H1 (cell line): ENCODE measurements at regions not wholly inside any gene's neighbourhood (a gene's known extent, or its start where the extent isn't known, plus 50 kb on each side); places are given as distances from the start of the nearest gene placed in this dataset.
A peak's percentile ranks its signal among the peaks of the same experiment; 100 is the strongest.

Experiments
- CTCF ChIA-PET: fragments of 300-600 bp; sonication (Branson Sonifier 250); formaldehyde crosslinking; loops from one replicate; lab custom pipeline; 2021; ENCODE audit not compliant: partially characterized antibody; lab: Charles Lee
- POLR2A ChIA-PET: fragments of 300-600 bp; sonication (Branson Sonifier 250); formaldehyde crosslinking; loops from one replicate; lab custom pipeline; 2021; ENCODE audit warnings: inconsistent platforms; ENCODE audit not compliant: partially characterized antibody; lab: Charles Lee
- DNase-seq, 2 experiments: peaks; one replicate each; pipeline versions ENCODE4 v3.0.0 to v3.0.0-alpha.2; 2010 to 2022; ENCODE audit warnings: low spot score in 2 of 2, low read depth in 1 of 2, mixed read lengths in 1 of 2
- FAIRE-seq: peaks from 2 replicates; lab custom pipeline; 2011; peaks lifted over from hg19 to GRCh38; lab: Jason Lieb, UNC
- H2AFZ ChIP-seq: 2 replicates; pipeline ENCODE4 v1.8.1; 2012; ENCODE audit warnings: low read length, inconsistent platforms
- H2AK5ac ChIP-seq: 2 replicates; pipeline ENCODE4 v1.6.1; 2013; ENCODE audit warnings: low read depth, low read length
- H2BK120ac ChIP-seq: replicated peaks from 2 replicates; pipeline ENCODE3; 2013; ENCODE audit warnings: low read depth, low read length, inconsistent platforms
- H2BK12ac ChIP-seq: 2 replicates; pipeline ENCODE4 v1.6.1; 2013; ENCODE audit warnings: low read depth, low read length
- H2BK15ac ChIP-seq: 2 replicates; pipeline ENCODE4 v1.6.1; 2013; ENCODE audit warnings: low read length
- H2BK20ac ChIP-seq: 2 replicates; pipeline ENCODE4 v1.6.1; 2013; ENCODE audit warnings: low read length
- H2BK5ac ChIP-seq: 2 replicates; pipeline ENCODE4 v1.6.1; 2013; ENCODE audit warnings: low read depth, low read length
- H3K14ac ChIP-seq: 2 replicates; pipeline ENCODE4 v1.6.1; 2013; ENCODE audit warnings: inconsistent platforms; ENCODE audit not compliant: insufficient read length
- H3K18ac ChIP-seq: 2 replicates; pipeline ENCODE4 v1.6.1; 2013; ENCODE audit warnings: low read length; ENCODE audit errors: extremely low read depth
- H3K23ac ChIP-seq: 2 replicates; pipeline ENCODE4 v1.6.1; 2013; ENCODE audit warnings: inconsistent platforms; ENCODE audit not compliant: insufficient read length
- H3K23me2 ChIP-seq: 2 replicates; pipeline ENCODE4 v1.6.1; 2013; ENCODE audit warnings: low read depth, low read length
- H3K27ac ChIP-seq: 2 replicates; pipeline ENCODE4 v1.6.1; 2011; ENCODE audit warnings: low read depth, low read length, inconsistent platforms
- H3K27me3 ChIP-seq, 4 experiments: replicated peaks in 1 of 4; 1 replicate in 1 of 4; 2 replicates in 3 of 4; pipeline versions ENCODE4 v1.6.1 to v1.8.1; 2011 to 2013; ENCODE audit warnings: low read length in 3 of 4, mild to moderate bottlenecking in 3 of 4, inconsistent platforms in 2 of 4, mixed read lengths in 2 of 4, moderate library complexity in 1 of 4; ENCODE audit not compliant: control insufficient read depth in 3 of 4, insufficient read depth in 3 of 4; ENCODE audit errors: extremely low read depth in 1 of 4
- H3K36me3 ChIP-seq, 4 experiments: 2 replicates each; pipeline versions ENCODE4 v1.6.1 to v1.8.1; 2011 to 2013; ENCODE audit warnings: mild to moderate bottlenecking in 4 of 4, low read length in 3 of 4, moderate library complexity in 2 of 4, control low read depth in 1 of 4, inconsistent platforms in 1 of 4; ENCODE audit not compliant: insufficient read depth in 4 of 4, control insufficient read depth in 2 of 4
- H3K4ac ChIP-seq: replicated peaks from 2 replicates; pipeline ENCODE3; 2013; ENCODE audit warnings: low read length, low read depth, mixed read lengths, inconsistent platforms; ENCODE audit not compliant: insufficient read length
- H3K4me1 ChIP-seq, 4 experiments: replicated peaks in 1 of 4; 1 replicate in 1 of 4; 2 replicates in 3 of 4; pipeline versions ENCODE4 v1.6.1 to v1.8.1; 2011 to 2013; ENCODE audit warnings: low read length in 3 of 4, inconsistent platforms in 2 of 4, mixed read lengths in 1 of 4; ENCODE audit not compliant: insufficient read depth in 4 of 4, control insufficient read depth in 3 of 4
- H3K4me2 ChIP-seq, 2 experiments: 2 replicates each; pipeline versions ENCODE4 v1.6.1 to v1.8.1; 2011 to 2013; ENCODE audit warnings: low read depth in 2 of 2, low read length in 2 of 2, control low read depth in 1 of 2, inconsistent platforms in 1 of 2, mild to moderate bottlenecking in 1 of 2; ENCODE audit not compliant: insufficient read depth in 1 of 2
- H3K4me3 ChIP-seq, 4 experiments: fragments of 200-600, 300-600 bp in 1 of 4; sonication (generic), shearing (Covaris generic), sonication (Bioruptor Twin) in 1 of 4; 2 replicates each; pipeline versions ENCODE4 v1.5.1 to v1.8.1; 2011 to 2016; ENCODE audit warnings: low read length in 4 of 4, low read depth in 3 of 4, control low read depth in 2 of 4, inconsistent platforms in 2 of 4, mild to moderate bottlenecking in 2 of 4, mixed read lengths in 1 of 4, moderate library complexity in 1 of 4; ENCODE audit not compliant: insufficient read depth in 2 of 4; ENCODE audit errors: extremely low read depth in 1 of 4
- H3K56ac ChIP-seq: replicated peaks from 2 replicates; pipeline ENCODE3; 2013; ENCODE audit warnings: low read depth, mild to moderate bottlenecking, mixed read lengths, low read length, inconsistent platforms; ENCODE audit not compliant: insufficient read length
- H3K79me1 ChIP-seq: 2 replicates; pipeline ENCODE4 v1.6.1; 2013; ENCODE audit warnings: low read depth, low read length, control low read depth
- H3K79me2 ChIP-seq, 2 experiments: 2 replicates each; pipeline versions ENCODE4 v1.6.1 to v1.8.1; 2012 to 2013; ENCODE audit warnings: low read length in 2 of 2, mild to moderate bottlenecking in 2 of 2, inconsistent platforms in 1 of 2; ENCODE audit not compliant: insufficient read depth in 2 of 2, control insufficient read depth in 1 of 2
- H3K9ac ChIP-seq, 4 experiments: replicated peaks in 1 of 4; 1 replicate in 1 of 4; 2 replicates in 3 of 4; pipeline versions ENCODE4 v1.6.1 to v1.8.1; 2011 to 2013; ENCODE audit warnings: low read depth in 3 of 4, low read length in 3 of 4, control low read depth in 2 of 4, mild to moderate bottlenecking in 2 of 4, moderate library complexity in 2 of 4, inconsistent platforms in 1 of 4; ENCODE audit errors: extremely low read depth in 1 of 4
- H3K9me3 ChIP-seq, 2 experiments: 2 replicates each; pipeline versions ENCODE4 v1.6.1 to v1.8.1; 2012 to 2013; ENCODE audit warnings: mild to moderate bottlenecking in 2 of 2, moderate library complexity in 2 of 2, control low read depth in 1 of 2, inconsistent platforms in 1 of 2, low read depth in 1 of 2, low read length in 1 of 2, mixed read lengths in 1 of 2; ENCODE audit not compliant: insufficient read depth in 2 of 2
- H4K20me1 ChIP-seq, 2 experiments: replicated peaks in 1 of 2; 2 replicates each; pipeline versions ENCODE3 to v1.8.1; 2011 to 2013; ENCODE audit warnings: inconsistent platforms in 2 of 2, low read length in 2 of 2, mild to moderate bottlenecking in 1 of 2; ENCODE audit not compliant: insufficient read depth in 2 of 2, control insufficient read depth in 1 of 2
- H4K5ac ChIP-seq: 2 replicates; pipeline ENCODE4 v1.6.1; 2013; ENCODE audit warnings: low read length, low read depth, mixed read lengths, inconsistent platforms; ENCODE audit not compliant: insufficient read length
- H4K8ac ChIP-seq: 2 replicates; pipeline ENCODE4 v1.8.0; 2013; ENCODE audit warnings: mild to moderate bottlenecking, moderate library complexity, low read length, inconsistent platforms; ENCODE audit not compliant: insufficient read depth; ENCODE audit errors: extremely low read depth
- H4K91ac ChIP-seq: replicated peaks from 2 replicates; pipeline ENCODE3; 2013; ENCODE audit warnings: low read length, mixed read lengths, inconsistent platforms; ENCODE audit not compliant: insufficient read length
- BCL11A ChIP-seq, 2 experiments: IDR thresholded peaks; one replicate each; pipeline ENCODE4 v1.6.1; 2011; ENCODE audit warnings: low read depth in 2 of 2, low read length in 2 of 2, mild to moderate bottlenecking in 2 of 2
- BRCA1 ChIP-seq: IDR thresholded peaks from 2 replicates; pipeline ENCODE4 v1.6.1; 2012; ENCODE audit warnings: low read depth, low read length, improper control_type of control experiment
- CBX8 ChIP-seq: fragments of 300-800, 300-1000 bp; sonication (generic); IDR thresholded peaks from 2 replicates; pipeline ENCODE4 v1.7.1; 2016; ENCODE audit warnings: low read depth, low read length, borderline replicate concordance
- CHD1 ChIP-seq: IDR thresholded peaks from 2 replicates; pipeline ENCODE4 v1.6.1; 2012; ENCODE audit warnings: low read depth, low read length, improper control_type of control experiment
- JUND ChIP-seq: IDR thresholded peaks from 2 replicates; pipeline ENCODE4 v1.6.1; 2011; ENCODE audit warnings: mild to moderate bottlenecking, improper control_type of control experiment, low read length
- KDM5A ChIP-seq: fragments of 200-600 bp; IDR thresholded peaks from 2 replicates; pipeline ENCODE4 v1.7.1; 2012; ENCODE audit warnings: mild to moderate bottlenecking, low read length, inconsistent platforms, mixed read lengths
- POLR2AphosphoS5 ChIP-seq: IDR thresholded peaks from 2 replicates; pipeline ENCODE4 v1.6.1; 2011; ENCODE audit warnings: low read depth, low read length
- TCF12 ChIP-seq: IDR thresholded peaks from 2 replicates; pipeline ENCODE4 v1.6.1; 2011; ENCODE audit warnings: low read depth, mild to moderate bottlenecking, low read length
- WGBS, 2 experiments: shearing (Covaris generic) in 1 of 2; methylation state at CpG; one replicate each; pipeline versions ENCODE4 v1.1.6 to v1.1.7; 2013 to 2015; ENCODE audit warnings: low lambda C conversion rate in 2 of 2, mixed read lengths in 2 of 2, inconsistent platforms in 1 of 2, low coverage in 1 of 2, missing lambda C conversion rate in 1 of 2; ENCODE audit not compliant: insufficient replicate concordance in 2 of 2, insufficient coverage in 1 of 2, insufficient read length in 1 of 2; ENCODE audit errors: extremely low coverage in 1 of 2, missing lambda C conversion rate in 1 of 2; 5-methylcytosine and 5-hydroxymethylcytosine counted together

GRCh38 chr7:24498439-24498838 lies 74.8 kb upstream of the PALS2 start:
- Histone ChIP-seq H3K14ac (no peak overlapping the region), H3K4ac (no peak overlapping the region), H3K4me1 (peaks cover 3 to 4% (median 3%) of the 10 kb centered on the region in 4 experiments; a peak in 6 of 7 replicates), H2AFZ (no peak overlapping the region), H4K91ac (no peak overlapping the region), H2AK5ac (no peak overlapping the region), H3K27me3 (no peaks in the 10 kb centered on the region; a peak in 1 of 7 replicates), H2BK120ac (peak overlapping the region; percentile 80), H3K23ac (no peak overlapping the region), H3K79me1 (no peaks in the 10 kb centered on the region), H3K4me2 (no peak overlapping the region), H3K79me2 (no peaks in the 10 kb centered on the region), H3K4me3 (no peak overlapping the region), H3K23me2 (no peaks in the 10 kb centered on the region), H4K8ac (no peak overlapping the region), H3K27ac (no peak overlapping the region), H3K9me3 (peaks cover 7 to 9% of the 10 kb centered on the region in 2 experiments; a peak in 3 of 4 replicates), H3K36me3 (no peaks in the 10 kb centered on the region), H4K20me1 (no peaks in the 10 kb centered on the region), H3K56ac (no peak overlapping the region), H2BK12ac (no peak overlapping the region), H3K9ac (no peak overlapping the region), H3K18ac (no peak overlapping the region), H4K5ac (no peak overlapping the region), H2BK20ac (no peak overlapping the region), H2BK15ac (no peak overlapping the region), H2BK5ac (no peak overlapping the region)
- POLR2A ChIA-PET: interaction anchor here (0.8 kb wide), 1 partner anchor 90 kb away, joined by 3 read pairs; no protein-coding TSS in a partner anchor
- TF ChIP-seq POLR2AphosphoS5 (no peak), BRCA1 (no peak), CBX8 (no peak), JUND (no peak), KDM5A (no peak), CHD1 (no peak), BCL11A (IDR thresholded peaks at IDR 0.05; ENCODE audit: low read depth in 2 of 2, low read length in 2 of 2) (no peak), TCF12 (no peak)
- DNase-seq (no peak), FAIRE-seq (no peak)
- CTCF ChIA-PET: no interaction called here
- WGBS, 2 experiments: 93% methylated on average over 2 of the region's 2 CpGs; no CpG with 5 or more reads in 1 of the 2 experiments
